ENCODE measurements at regions not wholly inside any gene's neighbourhood (a gene's known extent, or its start where the extent isn't known, plus 50 kb on each side); places are given as distances from the start of the nearest gene placed in this dataset.

DNA sequence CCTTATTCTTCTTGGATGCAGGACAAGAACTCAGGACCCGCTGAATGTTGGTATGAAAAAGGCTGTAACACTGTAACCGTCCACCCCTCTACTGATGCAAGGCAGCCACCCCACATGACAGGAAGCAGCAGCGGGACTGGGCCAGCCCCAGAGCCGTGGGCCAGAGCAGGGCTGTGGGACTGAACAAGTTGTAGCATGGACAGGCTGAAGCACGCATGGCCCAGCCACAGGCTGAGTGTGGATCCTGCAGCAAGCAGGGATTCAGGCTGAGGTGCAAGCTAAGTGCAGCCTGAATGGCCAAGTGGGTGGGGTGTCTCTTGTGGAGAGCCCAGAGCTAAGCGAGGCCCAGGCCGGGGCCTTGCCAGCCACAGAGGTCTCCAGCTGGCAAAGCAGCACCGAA lies 632.2 kb downstream of the SPOCK3 start:
- no peaks in the 10 kb centered on the region for H3K27me3 ChIP-seq (ENCODE audit: control insufficient read depth, insufficient read depth, low read length)
- no peak overlapping the region for H3K4me3 ChIP-seq (ENCODE audit: low read depth, low read length)
- Mint-ChIP-seq H3K9me3 (peaks cover 0 to 23% (median 4%) of the 10 kb centered on the region in 7 donors), H3K4me3 (no peak overlapping the region), H3K4me1 (no peaks in the 10 kb centered on the region), H3K27ac (no peak overlapping the region), H3K27me3 (no peaks in the 10 kb centered on the region), H3K36me3 (no peaks in the 10 kb centered on the region)
- ATAC-seq (ENCODE audit: low read depth in 2 of 2) (no peak), DNase-seq (no peak)
- H3K27ac ChIP-seq (ENCODE audit: insufficient read depth, low read length, poor library complexity, severe bottlenecking): no peak overlapping the region
- no peaks in the 10 kb centered on the region for H3K36me3 ChIP-seq (ENCODE audit: control insufficient read depth, insufficient read depth, low read length)
- no peaks in the 10 kb centered on the region for H3K4me1 ChIP-seq (ENCODE audit: control insufficient read depth, insufficient read depth, low read length, poor library complexity, severe bottlenecking)
- H3K9me3 ChIP-seq (ENCODE audit: control insufficient read depth in 2 of 2, low read length in 2 of 2): no peaks in the 10 kb centered on the region

DNA sequence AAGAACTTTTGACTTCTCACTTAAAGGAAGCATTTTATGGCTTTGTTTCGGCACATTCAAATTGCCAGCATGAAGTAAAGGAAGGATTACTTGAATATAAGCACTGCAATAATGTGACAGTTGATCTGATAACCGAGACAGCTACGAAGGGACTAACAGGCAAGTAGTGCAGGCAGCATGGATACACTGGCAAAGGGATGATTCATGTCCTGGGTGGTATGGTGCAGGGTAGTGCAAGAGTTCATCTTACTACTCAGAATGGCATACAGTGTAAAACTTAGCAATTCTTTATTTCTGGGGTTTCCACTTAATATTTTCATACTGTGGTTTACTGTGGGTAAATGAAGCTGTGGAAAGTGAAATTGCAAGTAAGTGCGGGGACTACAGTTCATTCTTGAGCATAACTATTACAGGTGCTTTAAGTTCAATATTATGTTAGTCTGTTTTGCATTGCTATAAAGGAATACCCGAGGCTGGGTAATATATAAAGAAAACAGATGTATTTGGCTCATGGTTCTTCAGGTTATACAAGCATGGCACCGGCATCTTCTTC lies 611.8 kb downstream of the SPOCK3 start:
- H3K27ac ChIP-seq (ENCODE audit: insufficient read depth, low read length, poor library complexity, severe bottlenecking): no peak overlapping the region
- Mint-ChIP-seq H3K4me1 (no peaks in the 10 kb centered on the region), H3K27ac (no peak overlapping the region), H3K4me3 (no peak overlapping the region), H3K27me3 (no peaks in the 10 kb centered on the region), H3K36me3 (no peaks in the 10 kb centered on the region), H3K9me3 (peaks cover 0 to 11% (median 5%) of the 10 kb centered on the region in 7 donors)
- no peaks in the 10 kb centered on the region for H3K9me3 ChIP-seq (ENCODE audit: control insufficient read depth in 2 of 2, low read length in 2 of 2)
- no peak for DNase-seq
- no peaks in the 10 kb centered on the region for H3K4me1 ChIP-seq (ENCODE audit: control insufficient read depth, insufficient read depth, low read length, poor library complexity, severe bottlenecking)
- no peaks in the 10 kb centered on the region for H3K36me3 ChIP-seq (ENCODE audit: control insufficient read depth, insufficient read depth, low read length)
- H3K27me3 ChIP-seq (ENCODE audit: control insufficient read depth, insufficient read depth, low read length): no peaks in the 10 kb centered on the region
- no peak overlapping the region for H3K4me3 ChIP-seq (ENCODE audit: low read depth, low read length)
- ATAC-seq (ENCODE audit: low read depth in 2 of 2): no peak

DNA sequence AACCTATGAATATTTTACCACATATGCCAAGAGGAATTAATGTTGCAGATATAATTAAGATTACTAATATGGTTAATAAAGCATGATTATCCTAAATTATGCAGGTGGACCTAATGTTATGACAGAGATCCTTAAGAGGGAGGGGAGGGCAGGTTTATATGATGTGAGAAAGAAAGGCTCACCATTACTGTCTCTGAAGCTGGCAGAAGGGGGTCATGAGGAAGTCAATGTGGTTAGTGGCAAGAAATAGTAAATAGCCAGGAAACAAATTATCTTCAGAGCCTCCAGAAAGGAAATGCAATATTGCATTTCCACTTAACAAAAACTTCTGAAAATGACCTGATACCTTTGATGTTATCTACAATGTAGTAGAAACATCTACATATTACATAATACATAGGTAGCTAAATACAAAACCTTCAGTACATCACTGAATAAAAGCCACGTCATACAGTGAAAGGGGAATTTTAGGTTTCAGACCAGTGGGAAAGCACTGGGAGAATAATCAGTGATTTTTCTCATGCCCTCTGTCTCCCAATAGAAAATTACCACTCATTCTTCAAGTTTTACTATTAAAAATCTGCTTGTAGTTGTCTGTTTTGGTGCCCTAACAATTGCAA lies 609.2 kb downstream of the SPOCK3 start:
- no peaks in the 10 kb centered on the region for H3K4me1 Mint-ChIP-seq
- peaks cover 0 to 16% (median 4%) of the 10 kb centered on the region in 7 donors for H3K9me3 Mint-ChIP-seq
- ATAC-seq (ENCODE audit: low read depth in 2 of 2) (no peak), DNase-seq (no peak)
- Histone ChIP-seq H3K4me3 (ENCODE audit: low read depth, low read length) (no peak overlapping the region), H3K36me3 (ENCODE audit: control insufficient read depth, insufficient read depth, low read length) (no peaks in the 10 kb centered on the region), H3K27ac (ENCODE audit: insufficient read depth, low read length, poor library complexity, severe bottlenecking) (no peak overlapping the region), H3K4me1 (ENCODE audit: control insufficient read depth, insufficient read depth, low read length, poor library complexity, severe bottlenecking) (no peaks in the 10 kb centered on the region), H3K9me3 (ENCODE audit: control insufficient read depth in 2 of 2, low read length in 2 of 2) (no peaks in the 10 kb centered on the region), H3K27me3 (ENCODE audit: control insufficient read depth, insufficient read depth, low read length) (no peaks in the 10 kb centered on the region)
- H3K4me3 Mint-ChIP-seq: no peak overlapping the region
- no peak overlapping the region for H3K27ac Mint-ChIP-seq
- no peaks in the 10 kb centered on the region for H3K36me3 Mint-ChIP-seq
- H3K27me3 Mint-ChIP-seq: no peaks in the 10 kb centered on the region

DNA sequence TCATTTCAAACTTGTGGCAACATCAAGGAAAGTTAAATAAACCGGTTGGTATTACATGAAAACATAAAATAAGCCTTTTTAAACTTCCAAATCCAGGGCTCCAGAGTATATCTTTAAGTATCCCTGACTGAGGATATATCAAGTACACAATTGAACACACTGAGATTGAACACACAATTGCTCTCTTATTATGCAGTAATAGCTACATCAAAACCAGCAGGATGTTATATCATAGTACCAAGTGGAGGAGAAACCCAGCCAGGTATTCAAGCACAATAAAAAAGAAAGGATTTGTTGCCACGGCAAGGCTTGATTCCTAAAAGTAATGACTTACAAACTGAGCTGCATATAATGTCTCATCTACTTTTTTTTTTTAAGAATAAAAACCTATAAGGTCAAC lies 605.8 kb downstream of the SPOCK3 start:
- Histone ChIP-seq H3K4me1 (ENCODE audit: control insufficient read depth, insufficient read depth, low read length, poor library complexity, severe bottlenecking) (no peaks in the 10 kb centered on the region), H3K27me3 (ENCODE audit: control insufficient read depth, insufficient read depth, low read length) (no peaks in the 10 kb centered on the region), H3K27ac (ENCODE audit: insufficient read depth, low read length, poor library complexity, severe bottlenecking) (no peak overlapping the region), H3K9me3 (ENCODE audit: control insufficient read depth in 2 of 2, low read length in 2 of 2) (no peaks in the 10 kb centered on the region), H3K36me3 (ENCODE audit: control insufficient read depth, insufficient read depth, low read length) (no peaks in the 10 kb centered on the region), H3K4me3 (ENCODE audit: low read depth, low read length) (no peak overlapping the region)
- no peak for ATAC-seq (ENCODE audit: low read depth in 2 of 2)
- no peak overlapping the region for H3K4me3 Mint-ChIP-seq
- no peaks in the 10 kb centered on the region for H3K36me3 Mint-ChIP-seq
- H3K27me3 Mint-ChIP-seq: no peaks in the 10 kb centered on the region
- DNase-seq: no peak
- no peak overlapping the region for H3K27ac Mint-ChIP-seq
- H3K4me1 Mint-ChIP-seq: no peaks in the 10 kb centered on the region
- H3K9me3 Mint-ChIP-seq: peaks cover 0 to 11% (median 2%) of the 10 kb centered on the region in 7 donors

DNA sequence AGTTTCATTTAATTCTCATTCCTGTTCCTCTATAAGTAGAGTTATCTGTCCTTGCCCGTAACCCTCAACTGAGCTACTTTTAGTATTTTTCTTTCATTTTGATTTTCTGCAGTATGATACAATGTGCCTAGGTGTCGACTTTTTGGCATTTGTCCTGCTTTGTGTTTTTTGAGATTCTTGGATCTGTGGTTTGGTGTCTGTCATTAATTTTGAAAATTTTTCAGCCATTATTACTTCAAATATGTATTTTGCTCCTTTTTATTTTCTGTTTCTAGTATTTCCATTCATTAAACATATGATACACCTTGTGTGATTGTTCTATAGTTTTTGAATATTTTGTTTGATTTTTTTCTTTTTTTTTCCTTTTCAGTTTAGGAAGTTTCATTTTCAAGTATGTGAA lies 598.9 kb downstream of the SPOCK3 start:
- peaks cover 0 to 3% of the 10 kb centered on the region in 2 experiments for H3K9me3 ChIP-seq (ENCODE audit: control insufficient read depth in 2 of 2, low read length in 2 of 2)
- Mint-ChIP-seq H3K36me3 (no peaks in the 10 kb centered on the region), H3K27ac (no peak overlapping the region), H3K4me3 (no peak overlapping the region), H3K4me1 (no peaks in the 10 kb centered on the region), H3K9me3 (peaks cover 1 to 23% (median 7%) of the 10 kb centered on the region in 7 donors), H3K27me3 (no peaks in the 10 kb centered on the region)
- DNase-seq (no peak), ATAC-seq (ENCODE audit: low read depth in 2 of 2) (no peak)
- no peak overlapping the region for H3K4me3 ChIP-seq (ENCODE audit: low read depth, low read length)
- H3K36me3 ChIP-seq (ENCODE audit: control insufficient read depth, insufficient read depth, low read length): no peaks in the 10 kb centered on the region
- no peak overlapping the region for H3K27ac ChIP-seq (ENCODE audit: insufficient read depth, low read length, poor library complexity, severe bottlenecking)
- H3K27me3 ChIP-seq (ENCODE audit: control insufficient read depth, insufficient read depth, low read length): no peaks in the 10 kb centered on the region
- H3K4me1 ChIP-seq (ENCODE audit: control insufficient read depth, insufficient read depth, low read length, poor library complexity, severe bottlenecking): no peaks in the 10 kb centered on the region

DNA sequence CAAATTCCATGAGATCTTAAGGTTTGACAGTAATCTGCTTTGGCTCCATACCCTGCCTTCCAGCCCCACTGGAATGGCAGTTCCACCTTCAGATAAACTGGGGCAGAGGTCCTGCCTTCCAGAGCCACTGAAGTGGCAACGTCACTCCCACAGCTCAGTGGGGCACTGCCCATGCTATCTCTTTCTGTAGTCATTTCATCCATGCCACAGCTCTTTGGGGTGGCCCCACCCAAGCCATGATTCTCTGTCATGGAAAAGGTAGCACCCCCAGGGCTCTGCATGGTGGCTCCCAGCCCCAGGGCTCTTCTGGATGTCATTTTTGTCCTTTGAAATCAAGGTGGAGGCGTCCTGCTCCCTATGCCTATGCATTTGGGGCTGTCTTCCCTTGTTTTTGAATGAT lies 596.5 kb downstream of the SPOCK3 start:
- Histone ChIP-seq H3K4me3 (ENCODE audit: low read depth, low read length) (no peak overlapping the region), H3K9me3 (ENCODE audit: control insufficient read depth in 2 of 2, low read length in 2 of 2) (peaks cover 0 to 3% of the 10 kb centered on the region in 2 experiments), H3K36me3 (ENCODE audit: control insufficient read depth, insufficient read depth, low read length) (no peaks in the 10 kb centered on the region), H3K27me3 (ENCODE audit: control insufficient read depth, insufficient read depth, low read length) (no peaks in the 10 kb centered on the region), H3K27ac (ENCODE audit: insufficient read depth, low read length, poor library complexity, severe bottlenecking) (no peak overlapping the region), H3K4me1 (ENCODE audit: control insufficient read depth, insufficient read depth, low read length, poor library complexity, severe bottlenecking) (no peaks in the 10 kb centered on the region)
- H3K27me3 Mint-ChIP-seq: no peaks in the 10 kb centered on the region
- no peaks in the 10 kb centered on the region for H3K36me3 Mint-ChIP-seq
- no peaks in the 10 kb centered on the region for H3K4me1 Mint-ChIP-seq
- no peak overlapping the region for H3K4me3 Mint-ChIP-seq
- DNase-seq (no peak), ATAC-seq (ENCODE audit: low read depth in 2 of 2) (no peak)
- no peak overlapping the region for H3K27ac Mint-ChIP-seq
- H3K9me3 Mint-ChIP-seq: peaks cover 0 to 23% (median 4%) of the 10 kb centered on the region in 7 donors

DNA sequence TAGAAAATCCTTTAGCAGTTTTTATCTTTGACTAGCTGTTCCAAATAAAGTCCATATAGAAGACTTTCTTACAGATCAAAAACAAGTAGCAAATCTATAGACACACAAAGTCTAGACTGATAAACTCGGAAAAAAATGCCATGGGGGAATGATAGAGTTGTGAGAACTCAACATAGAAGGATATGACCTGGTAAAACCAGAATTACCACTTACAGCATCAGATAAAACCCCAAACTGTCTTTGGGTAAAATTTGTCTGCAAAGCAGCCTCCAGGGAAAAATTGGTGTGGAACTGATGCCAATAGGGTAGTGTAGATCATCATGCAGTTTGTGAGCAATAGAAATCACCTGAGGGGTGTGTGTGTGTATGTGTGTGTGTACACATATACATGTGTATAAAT lies 579.1 kb downstream of the SPOCK3 start:
- Histone ChIP-seq H3K4me3 (ENCODE audit: low read depth, low read length) (no peak overlapping the region), H3K27me3 (ENCODE audit: control insufficient read depth, insufficient read depth, low read length) (no peaks in the 10 kb centered on the region), H3K9me3 (ENCODE audit: control insufficient read depth in 2 of 2, low read length in 2 of 2) (no peaks in the 10 kb centered on the region), H3K36me3 (ENCODE audit: control insufficient read depth, insufficient read depth, low read length) (no peaks in the 10 kb centered on the region), H3K4me1 (ENCODE audit: control insufficient read depth, insufficient read depth, low read length, poor library complexity, severe bottlenecking) (no peaks in the 10 kb centered on the region), H3K27ac (ENCODE audit: insufficient read depth, low read length, poor library complexity, severe bottlenecking) (no peak overlapping the region)
- no peak for DNase-seq
- no peak for ATAC-seq (ENCODE audit: low read depth in 2 of 2)
- Mint-ChIP-seq H3K27me3 (no peaks in the 10 kb centered on the region), H3K27ac (no peak overlapping the region), H3K4me1 (no peaks in the 10 kb centered on the region), H3K4me3 (no peak overlapping the region), H3K36me3 (no peaks in the 10 kb centered on the region), H3K9me3 (peaks cover 0 to 23% (median 4%) of the 10 kb centered on the region in 7 donors)

DNA sequence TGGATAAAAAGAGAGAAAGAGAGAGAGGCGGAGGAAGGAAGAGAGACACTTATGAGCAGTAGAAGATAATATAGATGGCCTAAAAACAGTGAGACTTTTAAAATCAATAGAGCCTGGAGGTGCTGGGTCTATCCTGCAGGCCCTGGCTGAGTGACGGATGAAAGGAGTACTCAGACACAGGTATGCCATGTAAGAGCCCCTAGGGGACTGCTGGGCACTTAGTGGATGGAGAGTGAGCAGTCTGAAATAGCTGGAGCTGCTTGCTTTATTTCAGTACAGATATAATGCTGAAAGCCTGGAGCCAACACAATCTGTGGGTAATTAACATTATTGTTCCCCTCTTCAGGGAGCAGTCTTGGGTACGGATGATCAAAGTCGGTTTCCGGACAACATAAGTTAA lies 578.6 kb downstream of the SPOCK3 start:
- H3K9me3 ChIP-seq (ENCODE audit: control insufficient read depth in 2 of 2, low read length in 2 of 2): no peaks in the 10 kb centered on the region
- ATAC-seq (ENCODE audit: low read depth in 2 of 2): no peak
- Mint-ChIP-seq H3K36me3 (no peaks in the 10 kb centered on the region), H3K27ac (no peak overlapping the region), H3K4me1 (no peaks in the 10 kb centered on the region), H3K27me3 (no peaks in the 10 kb centered on the region), H3K9me3 (peaks cover 0 to 28% (median 4%) of the 10 kb centered on the region in 7 donors), H3K4me3 (no peak overlapping the region)
- H3K36me3 ChIP-seq (ENCODE audit: control insufficient read depth, insufficient read depth, low read length): no peaks in the 10 kb centered on the region
- H3K4me3 ChIP-seq (ENCODE audit: low read depth, low read length): no peak overlapping the region
- no peaks in the 10 kb centered on the region for H3K4me1 ChIP-seq (ENCODE audit: control insufficient read depth, insufficient read depth, low read length, poor library complexity, severe bottlenecking)
- DNase-seq: no peak
- H3K27me3 ChIP-seq (ENCODE audit: control insufficient read depth, insufficient read depth, low read length): no peaks in the 10 kb centered on the region
- H3K27ac ChIP-seq (ENCODE audit: insufficient read depth, low read length, poor library complexity, severe bottlenecking): no peak overlapping the region

Data from CD4-positive, CD25-positive, alpha-beta regulatory T cell (primary cell).